Caco-2 (cell line): ENCODE measurements at regions not wholly inside any gene's neighbourhood (a gene's known extent, or its start where the extent isn't known, plus 50 kb on each side); places are given as distances from the start of the nearest gene placed in this dataset.

ENCODE experiments used
- BruUV-seq: library from RNA; stranded (reverse); fragments of 400-500 nt; replicated peaks from 2 replicates; lab custom pipeline; 2021; lab: Mats Ljungman, UMichigan
- CTCF ChIA-PET: fragments of 300-600 bp; sonication (Branson Sonifier 250); formaldehyde crosslinking; loops from one replicate; lab custom pipeline; 2022; ENCODE audit warnings: antibody characterized with exemption; lab: Charles Lee
- POLR2A ChIA-PET: fragments of 300-600 bp; sonication (Branson Sonifier 250); formaldehyde crosslinking; loops from one replicate; lab custom pipeline; 2022; ENCODE audit warnings: antibody characterized with exemption; lab: Charles Lee
- DNase-seq, 2 experiments: peaks; one replicate each; pipeline versions ENCODE4 v3.0.0 to v3.0.0-alpha.2; 2020 to 2022
- H3K27me3 ChIP-seq: replicated peaks from 2 replicates; pipeline ENCODE4 v1.6.0; 2011; ENCODE audit warnings: low read length; ENCODE audit not compliant: control insufficient read depth, insufficient read depth
- H3K36me3 ChIP-seq: 2 replicates; pipeline ENCODE4 v1.5.1; 2011; ENCODE audit warnings: low read length; ENCODE audit not compliant: control insufficient read depth, insufficient read depth
- H3K4me1 ChIP-seq: fragments of 250-450 bp; sonication (Bioruptor Pico); 2 replicates; pipeline ENCODE4 v1.5.1; 2020; ENCODE audit warnings: mild to moderate bottlenecking
- H3K4me3 ChIP-seq: 2 replicates; pipeline ENCODE4 v1.5.1; 2011; ENCODE audit warnings: low read depth, mild to moderate bottlenecking, control low read depth, low read length
- H3K9me3 ChIP-seq: fragments of 250-450 bp; sonication (Bioruptor Pico); 2 replicates; pipeline ENCODE4 v1.5.1; 2020; ENCODE audit warnings: mild to moderate bottlenecking, moderate library complexity
- H3K27ac Mint-ChIP-seq: one replicate; pipeline ENCODE4 v1.8.0; 2022; ENCODE audit warnings: mixed read lengths; ENCODE audit not compliant: unreplicated experiment
- H3K27me3 Mint-ChIP-seq: one replicate; pipeline ENCODE4 v1.8.0; 2022; ENCODE audit warnings: mixed read lengths; ENCODE audit not compliant: insufficient read depth, unreplicated experiment
- H3K36me3 Mint-ChIP-seq: one replicate; pipeline ENCODE4 v1.8.0; 2022; ENCODE audit warnings: mild to moderate bottlenecking, mixed read lengths; ENCODE audit not compliant: insufficient read depth, unreplicated experiment
- H3K4me1 Mint-ChIP-seq: one replicate; pipeline ENCODE4 v1.8.0; 2022; ENCODE audit warnings: low read depth, mixed read lengths; ENCODE audit not compliant: unreplicated experiment
- H3K4me3 Mint-ChIP-seq: one replicate; pipeline ENCODE4 v1.8.0; 2022; ENCODE audit warnings: mild to moderate bottlenecking, moderate library complexity, mixed read lengths; ENCODE audit not compliant: unreplicated experiment
- H3K9me3 Mint-ChIP-seq: one replicate; pipeline ENCODE4 v1.8.0; 2022; ENCODE audit warnings: mixed read lengths; ENCODE audit not compliant: unreplicated experiment
- CTCF ChIP-seq, 2 experiments: fragments of 200-600 bp in 1 of 2; IDR thresholded peaks; 1 replicate in 1 of 2; 2 replicates in 1 of 2; pipeline versions ENCODE4 v1.5.1 to v1.8.0; 2011 to 2022; ENCODE audit warnings: antibody characterized with exemption in 1 of 2, control low read depth in 1 of 2, inconsistent platforms in 1 of 2, low read depth in 1 of 2, low read length in 1 of 2, mild to moderate bottlenecking in 1 of 2, moderate library complexity in 1 of 2; ENCODE audit not compliant: insufficient read depth in 1 of 2, severe bottlenecking in 1 of 2, unreplicated experiment in 1 of 2
- intact Hi-C: fragments of 100-400 bp; cut with micrococcal nuclease; formaldehyde crosslinking; loops from one replicate; pipeline ENCODE4 v1.10.0; 2022; ENCODE audit not compliant: unreplicated experiment

GRCh38 chr4:162341533-162341932 is 177.7 kb upstream of the FSTL5 start:
- H3K4me3 ChIP-seq = no peak overlapping the region
- H3K9me3 Mint-ChIP-seq = no peaks in the 10 kb centered on the region
- no peaks in the 10 kb centered on the region for H3K4me1 ChIP-seq
- H3K9me3 ChIP-seq = no peaks in the 10 kb centered on the region
- intact Hi-C loops = no loop called here
- POLR2A ChIA-PET = no interaction called here
- TF ChIP-seq CTCF (IDR thresholded peaks at IDR 0.05; ENCODE audit: insufficient read depth in 1 of 2, low read depth in 1 of 2, low read length in 1 of 2, severe bottlenecking in 1 of 2, unreplicated experiment in 1 of 2) = no peak
- no peaks in the 10 kb centered on the region for H3K36me3 ChIP-seq
- DNase-seq = no peak
- H3K4me3 Mint-ChIP-seq = no peak overlapping the region
- H3K27ac Mint-ChIP-seq = no peak overlapping the region
- no peaks in the 10 kb centered on the region for H3K4me1 Mint-ChIP-seq
- H3K27me3 Mint-ChIP-seq = no peaks in the 10 kb centered on the region
- no TSS peak for BruUV-seq
- no peaks in the 10 kb centered on the region for H3K36me3 Mint-ChIP-seq
- CTCF ChIA-PET = no interaction called here
- no peaks in the 10 kb centered on the region for H3K27me3 ChIP-seq

- DNase-seq = no peak
- POLR2A ChIA-PET = no interaction called here
- H3K4me1 Mint-ChIP-seq = no peaks in the 10 kb centered on the region
- H3K4me3 Mint-ChIP-seq = no peak overlapping the region
- H3K36me3 Mint-ChIP-seq = no peaks in the 10 kb centered on the region
- Histone ChIP-seq H3K4me3 (no peak overlapping the region), H3K9me3 (no peaks in the 10 kb centered on the region), H3K4me1 (no peaks in the 10 kb centered on the region), H3K27me3 (no peaks in the 10 kb centered on the region), H3K36me3 (no peaks in the 10 kb centered on the region)
- intact Hi-C loops = no loop called here
- no peaks in the 10 kb centered on the region for H3K27me3 Mint-ChIP-seq
- no peak for TF ChIP-seq CTCF (IDR thresholded peaks at IDR 0.05; ENCODE audit: insufficient read depth in 1 of 2, low read depth in 1 of 2, low read length in 1 of 2, severe bottlenecking in 1 of 2, unreplicated experiment in 1 of 2)
- H3K9me3 Mint-ChIP-seq = no peaks in the 10 kb centered on the region
- BruUV-seq = no TSS peak
- CTCF ChIA-PET = no interaction called here
- H3K27ac Mint-ChIP-seq = no peak overlapping the region
Measured at GRCh38 chr4:162323919-162324318, 160.1 kb upstream of the FSTL5 start.

DNA sequence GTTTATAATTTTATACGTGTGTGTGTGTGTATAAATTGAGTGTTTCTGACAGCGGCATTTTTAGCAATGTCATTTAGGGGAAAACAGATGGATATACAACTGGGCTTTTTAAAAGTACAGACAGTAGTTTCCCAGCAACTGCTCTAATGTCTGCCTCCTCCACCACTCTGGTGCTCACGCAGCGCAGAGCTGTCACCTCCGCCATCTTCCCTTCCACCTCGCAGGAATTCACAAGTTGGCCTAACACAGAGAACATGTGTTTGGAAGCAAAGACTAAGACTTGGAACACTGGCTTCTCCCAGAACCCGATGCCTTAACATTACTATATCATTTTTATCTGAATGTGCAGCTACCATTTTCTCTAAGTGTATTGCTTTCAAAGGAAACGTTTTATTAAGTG is 158.3 kb upstream of the FSTL5 start:
- Mint-ChIP-seq H3K27ac (no peak overlapping the region), H3K4me1 (no peaks in the 10 kb centered on the region), H3K36me3 (no peaks in the 10 kb centered on the region), H3K4me3 (no peak overlapping the region), H3K27me3 (no peaks in the 10 kb centered on the region), H3K9me3 (no peaks in the 10 kb centered on the region)
- Histone ChIP-seq H3K4me3 (no peak overlapping the region), H3K9me3 (no peaks in the 10 kb centered on the region), H3K27me3 (no peaks in the 10 kb centered on the region), H3K4me1 (no peaks in the 10 kb centered on the region), H3K36me3 (no peaks in the 10 kb centered on the region)
- BruUV-seq = no TSS peak
- no peak for DNase-seq
- ChIA-PET CTCF (no interaction called here), POLR2A (no interaction called here)
- TF ChIP-seq CTCF (IDR thresholded peaks at IDR 0.05; ENCODE audit: insufficient read depth in 1 of 2, low read depth in 1 of 2, low read length in 1 of 2, severe bottlenecking in 1 of 2, unreplicated experiment in 1 of 2) = no peak
- intact Hi-C loops = no loop called here
